H1 (cell line): ENCODE measurements at regions not wholly inside any gene's neighbourhood (a gene's known extent, or its start where the extent isn't known, plus 50 kb on each side); places are given as distances from the start of the nearest gene placed in this dataset.

Experiments
- ASH2L ChIP-seq: fragments of 200-600, 300-600 bp; sonication (generic); IDR thresholded peaks from one replicate; pipeline ENCODE4 v1.7.1; 2017; ENCODE audit warnings: low read length
- CBX5 ChIP-seq: fragments of 300-800, 300-1000 bp; sonication (generic); IDR thresholded peaks from 2 replicates; pipeline ENCODE4 v1.7.1; 2016; ENCODE audit warnings: antibody characterized with exemption, low read length, low read depth
- CREB1 ChIP-seq: IDR thresholded peaks from 2 replicates; pipeline ENCODE4 v1.6.1; 2012; ENCODE audit warnings: inconsistent platforms
- CTBP2 ChIP-seq: IDR thresholded peaks from 2 replicates; pipeline ENCODE4 v1.7.0; 2011; ENCODE audit warnings: borderline replicate concordance, mild to moderate bottlenecking, moderate library complexity, mixed read lengths, low read length; ENCODE audit not compliant: insufficient read depth, insufficient read length
- KDM5A ChIP-seq: fragments of 200-600 bp; IDR thresholded peaks from 2 replicates; pipeline ENCODE4 v1.7.1; 2012; ENCODE audit warnings: mild to moderate bottlenecking, low read length, inconsistent platforms, mixed read lengths
- TBP ChIP-seq: IDR thresholded peaks from 2 replicates; pipeline ENCODE4 v1.6.1; 2011; ENCODE audit warnings: low read depth, low read length, improper control_type of control experiment

DNA sequence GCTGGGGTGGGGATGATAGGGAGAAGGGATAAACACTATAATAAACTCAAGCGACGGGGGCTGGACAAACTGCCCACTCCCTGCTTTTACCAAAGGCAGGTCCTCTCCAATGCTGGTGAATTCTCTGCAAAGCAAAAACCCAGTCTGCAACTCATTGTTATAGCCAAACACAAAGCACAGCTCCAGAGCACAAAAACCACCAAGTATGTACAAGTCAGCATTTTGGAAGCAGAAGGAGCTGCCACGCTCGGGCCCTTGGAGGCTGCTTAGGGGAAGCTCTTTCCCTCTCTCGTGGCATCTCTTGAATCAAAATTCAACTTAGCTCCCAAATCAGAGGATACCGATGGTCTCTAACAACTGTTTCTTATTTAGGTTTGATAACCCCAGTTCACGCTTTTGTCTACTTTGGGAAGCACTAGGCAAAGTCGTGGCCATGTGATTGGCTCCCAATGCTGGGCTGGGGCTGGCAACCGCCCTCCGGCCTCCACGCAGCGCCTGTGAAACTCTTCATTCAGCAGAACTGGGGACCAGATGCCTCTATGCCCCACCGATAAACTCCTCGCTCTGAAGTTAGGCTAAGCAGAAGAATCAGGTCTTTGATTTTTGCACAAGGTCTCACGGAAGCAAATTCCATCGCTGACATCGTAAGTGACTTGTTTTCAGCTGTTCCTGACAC is 158.5 kb upstream of the FOXN3 start (continued):
- TF ChIP-seq TBP (no peak), KDM5A (no peak), CREB1 (no peak), CBX5 (no peak), ASH2L (no peak), CTBP2 (no peak)
